ENCODE measurements at regions not wholly inside any gene's neighbourhood (a gene's known extent, or its start where the extent isn't known, plus 50 kb on each side); places are given as distances from the start of the nearest gene placed in this dataset.

GRCh38 chr4:81622474-81623184 is 150.9 kb upstream of the RASGEF1B start:
- Histone ChIP-seq H3K4me3 (no peak overlapping the region), H3K9ac (no peak overlapping the region), H3K27me3 (no peaks in the 10 kb centered on the region), H3K9me3 (ENCODE audit: low read depth) (no peaks in the 10 kb centered on the region), H4K20me1 (ENCODE audit: low read depth) (no peaks in the 10 kb centered on the region), H3K4me1 (no peaks in the 10 kb centered on the region), H2AFZ (replicated peaks) (no peak overlapping the region), H3K36me3 (no peaks in the 10 kb centered on the region), H3K4me2 (no peak overlapping the region), H3K79me2 (ENCODE audit: low read depth) (no peaks in the 10 kb centered on the region), H3F3A (ENCODE audit: low read depth) (no peaks in the 10 kb centered on the region), H3K27ac (no peak overlapping the region)
- Mint-ChIP-seq H3K4me3 (no peak overlapping the region), H3K27ac (no peak overlapping the region), H3K27me3 (ENCODE audit: insufficient read depth, low read depth) (peaks cover 2% of the 10 kb centered on the region), H3K4me1 (no peaks in the 10 kb centered on the region), H3K9me3 (no peaks in the 10 kb centered on the region), H3K36me3 (no peaks in the 10 kb centered on the region)
- no peak for TF ChIP-seq CTCF (IDR thresholded peaks at IDR 0.05)
- no peak for TF ChIP-seq EZH2 (IDR thresholded peaks at IDR 0.05)
- no peak for TF ChIP-seq EZH2phosphoT487 (IDR thresholded peaks at IDR 0.05)
- no peak for DNase-seq (ENCODE audit: low spot score)

GRCh38 chr4:81622028-81622427 is 150.3 kb upstream of the RASGEF1B start:
- Histone ChIP-seq H3K36me3 (no peaks in the 10 kb centered on the region), H3K27me3 (no peaks in the 10 kb centered on the region), H3K9ac (no peak overlapping the region), H4K20me1 (ENCODE audit: low read depth) (no peaks in the 10 kb centered on the region), H3K4me1 (no peaks in the 10 kb centered on the region), H3K9me3 (ENCODE audit: low read depth) (no peaks in the 10 kb centered on the region), H3K79me2 (ENCODE audit: low read depth) (no peaks in the 10 kb centered on the region), H3F3A (ENCODE audit: low read depth) (no peaks in the 10 kb centered on the region), H3K4me2 (no peak overlapping the region), H2AFZ (replicated peaks) (no peak overlapping the region), H3K4me3 (no peak overlapping the region), H3K27ac (no peak overlapping the region)
- H3K27ac Mint-ChIP-seq: no peak overlapping the region
- no peak overlapping the region for H3K4me3 Mint-ChIP-seq
- DNase-seq (ENCODE audit: low spot score): no peak
- H3K9me3 Mint-ChIP-seq: no peaks in the 10 kb centered on the region
- no peaks in the 10 kb centered on the region for H3K27me3 Mint-ChIP-seq (ENCODE audit: insufficient read depth, low read depth)
- no peak for TF ChIP-seq CTCF (IDR thresholded peaks at IDR 0.05)
- no peak for TF ChIP-seq EZH2 (IDR thresholded peaks at IDR 0.05)
- TF ChIP-seq EZH2phosphoT487 (IDR thresholded peaks at IDR 0.05): no peak
- H3K36me3 Mint-ChIP-seq: no peaks in the 10 kb centered on the region
- no peaks in the 10 kb centered on the region for H3K4me1 Mint-ChIP-seq

GRCh38 chr4:81621490-81621889 is 149.8 kb upstream of the RASGEF1B start:
- Mint-ChIP-seq H3K27ac (no peak overlapping the region), H3K36me3 (no peaks in the 10 kb centered on the region), H3K4me3 (no peak overlapping the region), H3K9me3 (no peaks in the 10 kb centered on the region), H3K27me3 (ENCODE audit: insufficient read depth, low read depth) (no peaks in the 10 kb centered on the region), H3K4me1 (no peaks in the 10 kb centered on the region)
- no peaks in the 10 kb centered on the region for H3K27me3 ChIP-seq
- no peaks in the 10 kb centered on the region for H3K79me2 ChIP-seq (ENCODE audit: low read depth)
- H3K4me1 ChIP-seq: no peaks in the 10 kb centered on the region
- no peaks in the 10 kb centered on the region for H3F3A ChIP-seq (ENCODE audit: low read depth)
- no peak overlapping the region for H3K9ac ChIP-seq
- TF ChIP-seq CTCF (IDR thresholded peaks at IDR 0.05) (no peak), EZH2phosphoT487 (IDR thresholded peaks at IDR 0.05) (no peak), EZH2 (IDR thresholded peaks at IDR 0.05) (no peak)
- no peaks in the 10 kb centered on the region for H4K20me1 ChIP-seq (ENCODE audit: low read depth)
- no peak overlapping the region for H3K4me2 ChIP-seq
- DNase-seq (ENCODE audit: low spot score): no peak
- H3K27ac ChIP-seq: no peak overlapping the region
- H2AFZ ChIP-seq (replicated peaks): no peak overlapping the region
- no peaks in the 10 kb centered on the region for H3K9me3 ChIP-seq (ENCODE audit: low read depth)
- H3K4me3 ChIP-seq: no peak overlapping the region
- H3K36me3 ChIP-seq: no peaks in the 10 kb centered on the region

Data from neural progenitor cell (in vitro differentiated cells).